CD4-positive, alpha-beta T cell treated with Interleukin-6 for 4 hours (primary cell): ENCODE measurements at regions not wholly inside any gene's neighbourhood (a gene's known extent, or its start where the extent isn't known, plus 50 kb on each side); places are given as distances from the start of the nearest gene placed in this dataset.

Source experiments
- DNase-seq: peaks from one replicate; pipeline ENCODE4 v3.0.0-alpha.2; 2020; ENCODE audit warnings: mixed read lengths

- no peak for DNase-seq
These were observed 155.0 kb downstream of the TTC32 start for GRCh38 chr2:19746611-19747309.

- no peak for DNase-seq
These were observed 155.6 kb downstream of the TTC32 start for GRCh38 chr2:19746137-19746600.

GRCh38 chr2:19745318-19746136 lies 156.3 kb downstream of the TTC32 start:
- no peak for DNase-seq

- DNase-seq = no peak
These were observed 157.2 kb downstream of the TTC32 start for GRCh38 chr2:19744456-19745199.

GRCh38 chr2:19743641-19744040 lies 158.1 kb downstream of the TTC32 start:
- no peak for DNase-seq

DNA sequence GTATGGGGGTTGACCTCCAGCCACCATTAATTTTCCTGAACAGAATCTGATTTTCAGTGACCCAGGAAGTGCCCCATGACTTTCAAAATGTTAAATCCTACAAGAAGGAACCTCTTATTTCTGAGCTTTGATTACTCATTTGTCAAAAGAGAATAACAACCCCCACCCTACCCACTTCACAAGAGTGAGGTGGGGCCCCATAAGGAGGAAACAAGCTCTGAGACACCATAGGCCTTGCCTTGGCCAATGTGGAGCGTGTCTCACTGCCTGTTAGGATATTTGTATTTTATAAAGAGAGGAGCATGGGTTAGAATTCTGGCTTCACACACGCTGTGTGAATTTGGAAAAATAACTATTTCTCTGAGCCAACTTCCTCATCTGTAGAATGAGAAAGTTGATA lies 158.9 kb downstream of the TTC32 start:
- no peak for DNase-seq

DNA sequence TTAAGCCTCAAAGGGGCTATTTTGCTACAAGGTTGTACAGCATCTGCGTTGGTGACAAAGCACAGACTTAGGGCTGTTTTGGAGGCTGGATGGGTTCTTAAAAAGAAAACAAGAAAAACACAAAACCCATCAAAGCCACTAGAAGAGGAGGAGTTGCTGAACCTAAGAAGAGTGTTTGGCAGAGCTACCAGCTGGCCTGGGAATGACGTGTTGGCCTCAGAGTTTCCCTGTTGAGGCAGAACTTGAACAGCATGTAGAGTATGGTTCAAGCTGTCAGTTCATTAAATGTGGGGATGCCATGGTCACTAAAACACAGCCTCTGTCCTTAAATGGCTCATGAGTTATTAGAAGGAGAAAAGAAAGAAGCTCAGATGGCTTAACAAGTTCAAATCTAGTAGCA lies 162.5 kb downstream of the TTC32 start:
- DNase-seq = no peak

- no peak for DNase-seq
These were observed 163.1 kb downstream of the TTC32 start for GRCh38 chr2:19738707-19739106.

- DNase-seq = no peak
These were observed 165.5 kb downstream of the TTC32 start for GRCh38 chr2:19736191-19736831.

DNA sequence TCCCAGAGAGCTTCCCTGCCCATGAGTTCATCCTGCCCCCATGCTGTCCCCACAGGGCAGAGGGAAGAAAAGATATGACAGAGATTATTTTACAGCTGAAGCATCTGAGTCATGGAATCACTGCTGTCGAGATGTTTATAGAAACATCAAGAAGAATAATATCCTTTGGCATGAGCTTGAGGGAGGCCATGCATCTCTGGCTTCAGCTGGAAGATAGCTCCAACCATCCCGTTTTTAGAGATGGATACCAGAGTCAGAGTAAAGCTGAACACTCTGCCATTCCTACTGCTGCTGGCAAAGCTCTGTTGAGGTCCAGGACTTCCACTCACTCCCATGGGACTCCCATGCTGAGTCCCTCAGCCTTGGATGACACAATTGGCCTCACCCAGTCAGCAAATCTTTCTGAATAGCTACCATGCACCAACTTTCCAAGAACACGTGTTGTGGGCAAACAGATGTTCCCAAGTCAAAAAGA lies 167.8 kb downstream of the TTC32 start:
- DNase-seq = no peak

GRCh38 chr2:19733390-19733789 lies 168.4 kb downstream of the TTC32 start:
- DNase-seq = no peak

GRCh38 chr2:19732255-19732654 lies 169.5 kb downstream of the TTC32 start:
- no peak for DNase-seq

DNA sequence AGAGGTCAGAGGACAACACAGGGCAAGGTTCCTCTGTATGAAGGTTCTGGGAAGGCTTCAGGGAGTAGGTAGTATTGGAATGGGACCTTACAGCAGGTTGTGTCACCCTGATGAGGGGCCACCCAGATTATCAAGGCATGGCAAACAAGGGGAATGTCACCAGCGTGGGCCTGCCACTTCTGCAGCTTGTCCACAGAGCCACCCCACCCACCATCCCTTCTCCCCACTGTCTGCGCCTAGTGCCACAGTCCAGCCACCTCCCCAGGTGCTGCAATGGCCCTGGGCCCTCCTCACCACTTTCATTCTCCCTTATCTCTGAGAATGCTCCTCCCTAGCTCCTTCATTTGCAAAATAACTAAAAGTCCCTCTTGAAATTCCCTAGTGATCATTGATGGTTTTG lies 170.3 kb downstream of the TTC32 start:
- no peak for DNase-seq

DNA sequence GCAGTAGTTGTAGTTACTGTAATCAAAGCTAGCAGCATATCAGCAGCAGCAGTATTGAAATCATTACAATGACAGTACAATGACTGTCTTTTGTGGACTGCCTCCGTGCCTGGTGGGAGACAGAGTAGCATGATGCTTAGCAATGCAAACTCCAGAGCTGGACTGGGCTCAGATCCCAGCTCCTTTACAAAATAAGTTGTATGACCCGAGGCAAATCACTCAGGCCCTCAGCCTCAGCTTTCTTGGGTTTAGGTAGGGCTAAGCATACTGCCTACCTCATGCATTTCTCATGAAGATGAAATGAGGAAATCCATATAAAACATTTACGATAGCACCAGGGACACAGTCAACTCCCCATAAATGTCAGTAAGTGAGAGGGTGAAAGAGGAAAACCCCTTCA lies 170.7 kb downstream of the TTC32 start:
- DNase-seq = no peak

GRCh38 chr2:19728125-19728524 lies 173.7 kb downstream of the TTC32 start:
- DNase-seq = no peak

DNA sequence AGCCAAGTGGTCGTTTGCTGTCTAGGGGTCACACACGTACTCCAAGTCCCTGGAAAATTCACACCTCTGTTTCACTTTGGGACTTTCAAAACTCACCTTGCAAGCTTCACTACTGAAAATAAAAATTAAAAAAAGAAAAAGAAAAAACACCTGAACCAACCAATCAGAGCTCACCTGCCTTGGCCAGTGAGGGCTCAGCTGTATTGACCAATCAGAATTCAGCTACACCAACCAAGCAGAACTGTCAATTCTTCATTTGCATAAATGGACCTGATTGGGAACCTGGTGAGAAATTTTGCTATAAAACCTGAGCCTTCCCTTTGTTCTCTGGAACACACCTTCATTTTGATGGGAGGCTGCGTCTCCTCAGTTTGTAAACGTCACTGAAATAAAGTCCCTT lies 176.4 kb downstream of the TTC32 start:
- no peak for DNase-seq

DNA sequence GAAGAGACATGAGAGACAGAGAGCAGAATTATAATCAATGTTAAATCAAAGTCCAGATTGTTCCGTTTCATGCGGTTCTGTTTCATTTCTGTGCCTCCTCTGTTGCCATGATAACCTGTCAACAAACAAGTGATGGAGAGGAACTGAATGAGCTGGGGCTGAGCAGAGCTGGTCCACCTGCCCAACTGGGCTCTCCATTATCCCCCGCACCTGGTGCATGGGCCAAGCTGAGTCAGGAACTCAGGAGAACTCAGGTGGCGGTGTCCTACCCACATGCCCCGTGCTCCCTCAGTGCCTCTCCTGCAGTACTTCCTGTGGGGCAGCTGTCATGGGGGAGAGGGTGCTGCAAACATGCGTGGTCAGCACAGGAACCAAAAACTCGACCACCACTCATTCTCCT lies 178.8 kb downstream of the TTC32 start:
- DNase-seq = no peak

DNA sequence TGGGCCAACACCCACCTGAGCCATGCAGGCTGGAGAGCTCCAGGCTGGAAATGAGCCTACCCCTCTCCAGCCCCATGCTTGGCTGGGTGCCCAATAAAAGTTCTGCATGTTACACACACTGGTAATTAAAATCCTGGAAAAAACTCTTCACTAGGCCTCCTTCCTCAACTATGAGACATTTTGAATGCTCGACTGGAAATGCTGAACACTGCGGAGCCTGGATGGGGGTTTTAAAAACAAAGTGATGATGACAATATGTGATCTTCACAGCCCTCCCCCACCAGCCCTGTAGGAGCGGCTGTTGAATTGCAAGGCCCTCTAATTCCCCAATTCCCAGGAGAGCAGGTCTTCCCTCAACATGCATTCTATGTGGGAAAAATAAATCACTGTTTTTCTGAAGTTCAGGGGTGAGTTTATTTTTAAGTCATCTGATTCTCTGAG lies 179.2 kb downstream of the TTC32 start:
- DNase-seq = no peak

GRCh38 chr2:19720306-19720705 lies 181.5 kb downstream of the TTC32 start:
- no peak for DNase-seq

GRCh38 chr2:19719540-19719939 lies 182.2 kb downstream of the TTC32 start:
- no peak for DNase-seq

DNA sequence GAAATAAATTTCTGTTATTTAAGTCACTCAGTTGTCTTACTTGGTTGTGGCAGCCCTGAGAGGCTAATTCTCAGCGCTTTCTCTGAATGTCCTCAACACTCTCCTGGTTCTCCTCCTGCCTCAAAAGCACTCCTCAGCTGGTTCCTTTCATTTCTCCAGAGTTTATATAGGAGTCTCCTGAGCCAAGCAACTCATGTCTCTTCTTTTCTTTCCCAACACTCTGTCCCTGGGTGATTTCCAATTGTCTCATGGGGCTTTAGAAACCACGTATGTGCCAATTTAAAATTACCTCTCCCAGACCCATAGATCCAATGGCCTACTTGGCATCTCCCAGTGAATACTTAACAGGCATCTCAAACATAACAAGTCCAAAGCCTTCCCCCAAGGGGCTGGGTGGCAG lies 184.3 kb downstream of the TTC32 start:
- no peak for DNase-seq

DNA sequence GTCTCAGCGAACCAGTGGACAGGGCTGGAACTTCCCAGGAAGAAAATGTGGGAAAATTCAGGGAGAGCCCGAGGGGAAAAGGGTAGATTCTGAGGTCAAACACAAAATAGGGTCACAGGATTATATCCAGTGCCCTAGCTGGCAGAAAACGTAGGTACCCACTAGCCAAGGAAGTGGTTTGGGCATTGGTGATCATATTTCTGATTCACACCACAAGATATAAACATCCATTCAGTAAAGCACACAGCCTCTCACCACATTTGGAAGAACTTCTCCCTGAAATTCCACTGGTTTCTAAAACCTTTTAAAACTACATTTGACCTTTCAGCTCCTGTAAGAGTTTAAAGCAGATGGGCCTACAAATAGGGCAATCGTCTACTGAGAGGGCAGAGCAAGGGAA lies 186.9 kb downstream of the TTC32 start:
- DNase-seq = no peak

DNA sequence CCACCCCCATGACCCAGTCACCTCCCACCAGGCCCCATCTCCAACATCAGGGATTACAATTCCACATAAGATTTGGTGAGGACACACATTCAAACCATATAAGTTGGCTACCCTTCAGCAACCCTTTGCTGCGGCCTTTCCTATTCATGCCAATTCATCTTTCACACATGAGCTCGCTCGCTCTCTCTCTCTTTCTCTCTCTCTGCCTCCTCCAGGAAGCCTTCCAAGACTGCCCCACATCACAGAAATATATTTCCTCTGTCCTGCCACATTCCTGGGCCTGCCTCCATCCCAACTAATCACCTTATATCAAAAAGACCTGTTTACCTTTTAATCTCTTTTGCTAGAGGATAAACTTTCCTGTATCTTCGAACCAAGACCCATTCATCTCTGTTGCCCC lies 188.9 kb downstream of the TTC32 start:
- no peak for DNase-seq
